Large intestine (tissue), 3 donors: ENCODE measurements at regions not wholly inside any gene's neighbourhood (a gene's known extent, or its start where the extent isn't known, plus 50 kb on each side); places are given as distances from the start of the nearest gene placed in this dataset.

ENCODE experiments used
- DNase-seq, 2 donors: peaks; one replicate each; pipeline versions ENCODE4 v3.0.0 to v3.0.0-alpha.2; 2013
- H3K27ac ChIP-seq: one replicate; pipeline ENCODE4 v1.5.1; 2013; ENCODE audit warnings: low read length
- H3K27me3 ChIP-seq: 2 replicates; pipeline ENCODE4 v1.6.1; 2013; ENCODE audit warnings: low read length; ENCODE audit not compliant: control insufficient read depth, insufficient read depth
- H3K36me3 ChIP-seq: 2 replicates; pipeline ENCODE4 v1.6.1; 2013; ENCODE audit warnings: low read length; ENCODE audit not compliant: control insufficient read depth, insufficient read depth
- H3K4me1 ChIP-seq: one replicate; pipeline ENCODE4 v1.6.1; 2013; ENCODE audit warnings: low read length; ENCODE audit not compliant: control insufficient read depth, insufficient read depth
- H3K4me3 ChIP-seq: one replicate; pipeline ENCODE4 v1.5.1; 2013; ENCODE audit warnings: low read length
- H3K9me3 ChIP-seq: one replicate; pipeline ENCODE4 v1.6.1; 2013; ENCODE audit warnings: mild to moderate bottlenecking, low read depth, low read length, moderate library complexity; ENCODE audit not compliant: control insufficient read depth
- WGBS: methylation state at CpG from one replicate; pipeline ENCODE4 v1.1.5; 2013; ENCODE audit warnings: low lambda C conversion rate; ENCODE audit not compliant: insufficient coverage; 5-methylcytosine and 5-hydroxymethylcytosine counted together

- no CpG with 5 or more reads among the region's 4 CpGs for WGBS
These were observed 120.9 kb upstream of the MLN start for GRCh38 chr6:33924681-33925080.

GRCh38 chr6:33923857-33924514 lies 120.2 kb upstream of the MLN start:
- Histone ChIP-seq H3K36me3 (no peaks in the 10 kb centered on the region), H3K27me3 (no peaks in the 10 kb centered on the region), H3K4me1 (no peaks in the 10 kb centered on the region), H3K4me3 (no peak overlapping the region), H3K27ac (no peak overlapping the region), H3K9me3 (no peaks in the 10 kb centered on the region)
- DNase-seq, result no peak
- no CpG with 5 or more reads among the region's 10 CpGs for WGBS

More at GRCh38 chr6:33924681-33925080, 120.9 kb upstream of the MLN start:
- Histone ChIP-seq H3K4me1 (no peaks in the 10 kb centered on the region), H3K36me3 (no peaks in the 10 kb centered on the region), H3K4me3 (no peak overlapping the region), H3K27ac (no peak overlapping the region), H3K9me3 (no peaks in the 10 kb centered on the region), H3K27me3 (no peaks in the 10 kb centered on the region)
- no peak for DNase-seq

- Histone ChIP-seq H3K27me3 (no peaks in the 10 kb centered on the region), H3K9me3 (no peaks in the 10 kb centered on the region)
These were observed 117.9 kb upstream of the MLN start for GRCh38 chr6:33921745-33922144.

GRCh38 chr6:33918175-33918695 lies 114.4 kb upstream of the MLN start:
- no CpG with 5 or more reads among the region's 8 CpGs for WGBS
- no peaks in the 10 kb centered on the region for H3K9me3 ChIP-seq

More at GRCh38 chr6:33921745-33922144, 117.9 kb upstream of the MLN start:
- WGBS, result 100% methylated on average over 1 of the region's 5 CpGs
- Histone ChIP-seq H3K27ac (no peak overlapping the region), H3K4me3 (no peak overlapping the region), H3K4me1 (no peaks in the 10 kb centered on the region), H3K36me3 (no peaks in the 10 kb centered on the region)
- no peak for DNase-seq

GRCh38 chr6:33915134-33915533 lies 111.3 kb upstream of the MLN start:
- 100% methylated on average over 2 of the region's 3 CpGs for WGBS
- Histone ChIP-seq H3K4me1 (no peaks in the 10 kb centered on the region), H3K27ac (no peak overlapping the region), H3K9me3 (no peaks in the 10 kb centered on the region), H3K27me3 (no peaks in the 10 kb centered on the region), H3K36me3 (no peaks in the 10 kb centered on the region), H3K4me3 (no peak overlapping the region)
- DNase-seq, result no peak

More at GRCh38 chr6:33918175-33918695, 114.4 kb upstream of the MLN start:
- Histone ChIP-seq H3K4me1 (no peaks in the 10 kb centered on the region), H3K36me3 (no peaks in the 10 kb centered on the region), H3K27me3 (no peaks in the 10 kb centered on the region), H3K27ac (no peak overlapping the region), H3K4me3 (no peak overlapping the region)
- no peak for DNase-seq

GRCh38 chr6:33914645-33915044 lies 110.8 kb upstream of the MLN start:
- 92% methylated on average over 2 of the region's 8 CpGs for WGBS
- Histone ChIP-seq H3K4me1 (peaks cover 3% of the 10 kb centered on the region), H3K4me3 (no peak overlapping the region), H3K27me3 (no peaks in the 10 kb centered on the region), H3K27ac (no peak overlapping the region), H3K9me3 (no peaks in the 10 kb centered on the region), H3K36me3 (no peaks in the 10 kb centered on the region)
- DNase-seq, result no peak

- no peaks in the 10 kb centered on the region for H3K36me3 ChIP-seq
- H3K4me1 ChIP-seq, result peaks cover 23% of the 10 kb centered on the region
- H3K27ac ChIP-seq, result no peak overlapping the region
- H3K27me3 ChIP-seq, result no peaks in the 10 kb centered on the region
- no CpG with 5 or more reads among the region's 1 CpG for WGBS
- DNase-seq, result no peak
- H3K9me3 ChIP-seq, result no peaks in the 10 kb centered on the region
- H3K4me3 ChIP-seq, result no peak overlapping the region
These were observed 108.4 kb upstream of the MLN start for GRCh38 chr6:33912195-33912594.

GRCh38 chr6:33911488-33911887 lies 107.7 kb upstream of the MLN start:
- Histone ChIP-seq H3K36me3 (no peaks in the 10 kb centered on the region), H3K27ac (no peak overlapping the region), H3K27me3 (no peaks in the 10 kb centered on the region), H3K9me3 (no peaks in the 10 kb centered on the region), H3K4me1 (peaks cover 28% of the 10 kb centered on the region), H3K4me3 (no peak overlapping the region)
- no peak for DNase-seq
- no CpG with 5 or more reads among the region's 6 CpGs for whole genome bisulfite sequencing

GRCh38 chr6:33910594-33910993 lies 106.8 kb upstream of the MLN start:
- H3K9me3 ChIP-seq, result no peaks in the 10 kb centered on the region
- peaks cover 28% of the 10 kb centered on the region for H3K4me1 ChIP-seq
- H3K27ac ChIP-seq, result no peak overlapping the region
- no peaks in the 10 kb centered on the region for H3K36me3 ChIP-seq
- no peaks in the 10 kb centered on the region for H3K27me3 ChIP-seq
- no peak for DNase-seq
- H3K4me3 ChIP-seq, result no peak overlapping the region
- WGBS, result no CpG with 5 or more reads among the region's 5 CpGs

- Histone ChIP-seq H3K27me3 (no peaks in the 10 kb centered on the region), H3K4me3 (no peak overlapping the region), H3K4me1 (peaks cover 35% of the 10 kb centered on the region), H3K9me3 (no peaks in the 10 kb centered on the region), H3K27ac (no peak overlapping the region), H3K36me3 (no peaks in the 10 kb centered on the region)
- no peak for DNase-seq
- WGBS, result 30% methylated on average over 2 of the region's 11 CpGs
These were observed 105.9 kb upstream of the MLN start for GRCh38 chr6:33909737-33910136.

GRCh38 chr6:33908025-33908424 lies 104.2 kb upstream of the MLN start:
- Histone ChIP-seq H3K36me3 (no peaks in the 10 kb centered on the region), H3K27ac (peak overlapping the region; percentile 34), H3K27me3 (no peaks in the 10 kb centered on the region), H3K9me3 (no peaks in the 10 kb centered on the region), H3K4me1 (peaks cover 45% of the 10 kb centered on the region), H3K4me3 (no peak overlapping the region)
- no CpG with 5 or more reads among the region's 4 CpGs for WGBS
- DNase-seq, result peak; percentile 74 to 87
